Stimulated activated CD4-positive, alpha-beta T cell treated with anti-CD3 and anti-CD28 coated beads, Interleukin-15, amount 100 ng/mL, for 1 hour (primary cell): ENCODE measurements at regions not wholly inside any gene's neighbourhood (a gene's known extent, or its start where the extent isn't known, plus 50 kb on each side); places are given as distances from the start of the nearest gene placed in this dataset.
"Not testable (repeated sequence)": the region's sequence is repeated elsewhere in the genome, so short reads cannot be mapped to it uniquely, and the experiment has no call there.

ENCODE experiments used
- DNase-seq, 2 donors: peaks; one replicate each; pipeline ENCODE4 v3.0.0-alpha.2; 2020; ENCODE audit warnings: low read depth in 1 of 2, low spot score in 1 of 2

DNA sequence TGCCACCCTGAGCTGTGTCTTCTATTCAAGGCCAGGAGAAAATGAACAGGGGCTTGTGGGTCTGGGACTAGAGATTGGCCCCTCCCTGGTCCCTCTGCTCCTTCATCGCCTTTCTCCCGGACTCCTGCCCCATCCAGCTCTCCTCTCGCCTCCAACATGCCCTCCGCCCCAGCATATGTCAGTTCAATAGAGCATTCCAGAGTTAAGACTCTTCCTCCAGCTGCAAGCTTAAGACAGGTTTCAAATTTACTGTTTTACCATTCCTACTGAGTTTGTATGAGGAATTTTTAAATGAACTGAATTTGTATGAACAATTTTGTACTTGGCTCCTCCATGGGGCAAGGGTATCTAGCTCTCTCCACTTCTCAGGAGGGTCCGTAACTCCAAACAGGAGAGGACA lies 195.6 kb downstream of the TBC1D2B start:
- no peak for DNase-seq

DNA sequence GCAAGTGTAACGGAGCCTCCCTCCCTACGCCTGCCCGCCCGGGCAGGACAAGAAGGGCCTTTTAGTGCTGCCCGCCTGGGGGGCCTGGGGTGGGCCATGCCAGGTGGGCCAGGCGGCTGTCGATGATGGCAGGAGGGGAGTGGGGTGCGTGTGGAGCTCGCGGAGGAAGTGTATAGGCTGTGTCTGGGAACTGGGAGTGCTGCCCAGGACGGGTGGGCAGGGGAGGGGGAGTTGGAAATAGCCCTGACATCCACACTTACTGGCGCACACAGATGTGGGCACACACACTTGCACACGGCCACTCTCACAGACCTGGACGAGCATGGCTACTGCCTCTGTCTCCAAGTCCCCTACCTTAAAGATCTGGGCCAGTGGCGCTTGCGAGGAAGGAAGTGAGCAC lies 196.0 kb downstream of the TBC1D2B start:
- not testable (repeated sequence) for DNase-seq

DNA sequence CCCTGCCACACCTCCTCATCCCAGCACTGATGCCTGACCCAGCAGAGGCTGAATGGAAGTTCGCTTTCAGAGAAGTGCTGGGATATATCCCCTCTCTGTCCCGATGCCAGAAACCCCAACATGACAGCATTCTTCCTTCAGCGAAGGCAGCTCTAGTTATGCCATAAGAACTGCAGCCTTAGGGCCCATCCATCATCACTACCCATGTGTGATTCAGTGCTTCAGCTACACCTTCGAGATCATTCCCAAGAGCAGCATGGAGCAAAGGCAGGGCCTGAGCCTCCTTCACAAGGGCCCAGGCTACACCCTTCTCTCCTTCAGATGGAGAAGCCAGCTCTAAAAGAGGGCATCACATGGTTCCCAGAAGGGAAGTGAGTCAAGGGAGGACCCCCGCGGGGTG lies 198.0 kb downstream of the TBC1D2B start:
- DNase-seq: not testable (repeated sequence)

DNA sequence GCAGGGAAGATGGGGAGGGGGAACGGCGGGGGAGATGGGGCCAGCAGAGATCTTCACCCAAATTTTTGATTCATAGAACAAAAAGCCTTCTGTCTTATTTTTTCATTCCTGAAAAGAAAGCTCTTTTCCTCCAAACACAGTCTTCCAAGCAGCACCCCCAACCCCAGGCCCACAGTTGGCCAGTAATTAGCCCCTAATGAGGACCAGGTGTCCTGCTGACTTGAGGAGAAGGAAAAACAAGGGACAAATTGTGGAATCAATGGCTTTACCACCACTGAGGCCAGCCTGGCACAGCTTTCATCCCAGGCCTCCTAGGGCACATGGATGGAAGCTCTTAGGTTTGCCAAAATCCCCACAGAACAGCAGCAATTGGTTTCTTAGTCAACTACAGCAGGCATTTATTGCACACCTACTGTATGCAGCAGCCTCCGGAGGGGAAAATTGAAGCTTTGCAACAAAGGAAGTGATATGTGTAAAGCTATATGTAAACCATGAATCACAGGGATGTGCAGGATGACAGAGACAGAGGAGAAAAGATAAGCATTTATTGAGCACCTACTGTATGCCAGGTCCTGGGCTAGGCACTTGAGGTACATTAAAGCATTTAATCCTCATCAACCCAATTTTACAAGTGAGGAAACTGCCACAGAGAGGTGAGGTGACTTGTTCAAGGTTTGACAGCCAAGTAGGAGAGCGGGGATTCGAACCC lies 199.5 kb downstream of the TBC1D2B start:
- DNase-seq: no peak

DNA sequence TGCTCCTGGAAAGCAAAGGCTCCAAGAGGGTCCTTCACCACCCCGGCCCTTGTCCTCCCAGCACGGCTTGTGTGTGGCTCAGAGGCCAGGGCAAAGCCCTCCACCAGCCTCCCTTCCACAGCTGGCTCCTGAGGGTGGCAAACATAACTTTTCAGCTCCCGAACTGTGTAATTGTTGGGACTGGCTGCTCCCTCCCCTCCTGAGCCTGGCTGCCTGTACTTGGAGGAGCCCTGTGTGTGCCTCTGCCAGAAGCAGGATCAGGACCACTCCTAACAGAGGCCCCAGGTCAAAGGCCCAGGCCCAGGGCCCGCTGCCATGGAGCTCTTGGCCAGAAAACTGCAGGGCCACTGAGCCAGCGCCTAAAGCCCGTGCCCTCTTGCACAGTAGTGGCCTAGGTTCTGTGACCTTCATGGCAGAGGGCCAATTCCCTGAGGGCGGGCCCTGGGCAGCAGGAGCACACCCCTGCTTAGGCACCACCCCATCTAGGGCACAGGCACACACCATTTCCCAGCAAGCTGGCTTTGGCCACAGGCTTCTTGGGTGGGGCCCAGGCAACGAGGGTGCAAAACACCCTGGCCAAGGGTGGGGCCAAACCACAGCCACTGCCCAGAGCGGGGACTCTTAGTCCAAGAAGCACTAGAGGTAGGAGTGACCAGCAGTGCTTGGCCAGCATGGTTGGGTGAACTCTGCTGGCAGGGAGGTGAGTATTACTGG lies 201.2 kb downstream of the TBC1D2B start:
- not testable (repeated sequence) for DNase-seq

DNA sequence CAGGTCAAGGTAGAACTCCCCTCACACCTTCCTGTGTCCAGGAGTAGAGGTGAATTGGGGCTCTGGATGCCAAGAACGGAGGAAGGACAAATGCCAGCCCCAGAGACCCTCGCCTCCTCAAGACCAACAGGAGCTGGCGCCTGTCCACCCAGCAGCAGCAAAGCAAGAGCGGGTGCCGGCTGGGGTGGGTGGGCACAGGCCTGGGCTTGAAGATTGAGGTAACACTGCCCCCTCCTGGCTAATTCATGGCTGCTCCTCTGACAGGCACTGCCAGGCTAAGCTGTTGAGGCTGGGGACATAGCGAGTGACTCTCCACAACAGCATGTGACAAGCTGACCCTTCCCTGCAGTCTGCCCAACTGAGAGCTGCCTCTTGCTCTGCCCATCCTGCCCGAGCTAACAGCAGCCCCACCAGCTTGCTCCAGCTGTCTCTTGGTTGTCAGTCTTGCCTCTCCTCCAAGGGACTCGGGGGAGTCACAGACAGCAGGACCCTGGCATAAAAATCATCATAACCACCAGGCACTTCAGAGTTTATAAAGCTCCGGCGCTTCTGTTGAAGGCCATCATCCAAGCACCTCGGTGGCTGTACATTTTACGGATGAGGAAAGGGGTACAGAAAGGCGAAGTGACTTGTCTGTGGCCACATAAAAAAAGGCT lies 202.3 kb downstream of the TBC1D2B start:
- DNase-seq: not testable (repeated sequence)

DNA sequence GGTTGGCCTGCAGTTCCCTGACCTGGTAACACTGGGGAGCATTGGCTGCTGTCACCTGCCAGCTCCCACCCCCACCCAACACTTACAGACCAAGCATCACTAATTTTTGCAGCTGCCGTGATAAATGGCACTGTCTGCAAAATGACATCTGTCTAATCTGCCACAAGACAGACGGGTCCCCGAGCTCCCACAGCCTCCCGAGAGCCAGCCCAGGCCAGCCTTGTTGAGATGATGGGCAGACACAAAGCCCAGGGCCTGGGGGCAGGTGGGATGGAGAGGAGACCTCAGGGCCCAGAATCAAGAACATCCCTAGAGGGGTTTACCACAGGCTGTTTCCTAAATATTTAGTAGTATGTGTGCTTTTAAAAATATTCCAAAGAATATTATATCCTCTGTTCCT lies 203.4 kb downstream of the TBC1D2B start:
- no peak for DNase-seq

DNA sequence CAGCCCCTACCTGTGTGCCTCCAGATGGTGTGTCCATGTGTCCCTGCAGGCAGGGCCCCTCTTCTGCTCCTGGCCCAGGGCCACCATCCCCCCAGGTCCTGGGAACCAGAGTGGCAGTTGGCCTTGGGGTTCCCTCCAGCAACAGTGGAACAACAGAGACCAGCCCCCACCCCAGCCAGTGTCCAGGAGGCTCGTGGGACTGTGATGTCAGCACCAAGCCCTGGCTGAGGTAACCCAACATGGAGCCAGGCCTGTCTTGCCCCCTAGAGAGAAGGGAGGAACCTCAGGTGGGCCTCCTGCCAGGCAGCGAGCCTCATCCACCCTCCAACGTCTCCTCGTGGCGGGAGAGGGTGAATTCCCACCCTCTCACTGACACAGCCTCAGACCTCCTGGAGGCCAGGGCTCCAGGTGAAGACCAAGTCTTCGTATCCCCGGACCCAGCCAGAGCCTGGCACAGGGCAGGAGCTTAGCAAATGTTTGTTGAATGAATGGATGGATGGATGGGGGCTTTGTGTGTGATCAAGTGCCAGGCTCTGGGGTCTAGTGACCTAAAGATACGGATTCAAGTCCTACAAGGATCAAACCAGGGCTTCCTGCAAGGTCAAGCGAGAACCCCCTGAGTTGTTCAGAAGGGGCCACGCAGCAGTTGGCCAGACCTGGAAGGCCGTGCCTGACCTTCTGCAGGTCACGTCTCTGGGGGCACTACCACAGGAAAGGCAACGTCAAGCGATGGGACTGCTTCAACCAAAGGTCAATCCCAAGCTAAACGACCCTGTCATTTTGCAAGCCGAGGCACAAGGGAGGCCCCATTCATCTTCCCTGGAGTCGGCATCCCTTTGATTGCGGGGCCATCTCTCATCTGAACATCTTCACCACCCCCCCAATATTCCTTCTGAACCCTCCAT lies 204.7 kb downstream of the TBC1D2B start:
- DNase-seq: not testable (repeated sequence)

DNA sequence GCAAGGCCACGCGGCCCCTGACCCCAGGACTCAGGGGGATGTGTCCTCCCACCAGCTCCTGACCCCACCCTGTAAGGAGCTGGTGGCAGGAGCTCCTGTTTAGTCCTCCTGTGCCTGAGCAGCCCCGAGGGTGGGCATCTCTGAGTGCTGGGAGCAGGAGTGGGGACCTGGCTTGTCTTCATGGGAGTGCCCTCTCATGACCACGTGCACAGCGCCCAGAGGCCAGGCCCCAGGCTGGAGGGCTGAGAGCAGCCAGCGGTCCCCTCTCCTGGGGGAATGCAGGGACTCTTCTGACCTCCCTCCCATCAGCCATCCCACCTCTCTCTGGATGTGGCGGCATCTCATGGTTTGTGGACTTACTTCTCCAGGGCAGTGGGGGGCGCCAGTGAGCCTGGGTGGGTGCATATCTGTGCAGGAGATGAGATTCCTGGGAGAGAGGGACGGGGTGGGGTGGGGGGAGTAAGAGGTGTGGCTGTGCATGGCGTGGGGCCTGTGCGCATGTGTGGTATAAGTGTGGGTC lies 205.6 kb downstream of the TBC1D2B start:
- DNase-seq: no peak

DNA sequence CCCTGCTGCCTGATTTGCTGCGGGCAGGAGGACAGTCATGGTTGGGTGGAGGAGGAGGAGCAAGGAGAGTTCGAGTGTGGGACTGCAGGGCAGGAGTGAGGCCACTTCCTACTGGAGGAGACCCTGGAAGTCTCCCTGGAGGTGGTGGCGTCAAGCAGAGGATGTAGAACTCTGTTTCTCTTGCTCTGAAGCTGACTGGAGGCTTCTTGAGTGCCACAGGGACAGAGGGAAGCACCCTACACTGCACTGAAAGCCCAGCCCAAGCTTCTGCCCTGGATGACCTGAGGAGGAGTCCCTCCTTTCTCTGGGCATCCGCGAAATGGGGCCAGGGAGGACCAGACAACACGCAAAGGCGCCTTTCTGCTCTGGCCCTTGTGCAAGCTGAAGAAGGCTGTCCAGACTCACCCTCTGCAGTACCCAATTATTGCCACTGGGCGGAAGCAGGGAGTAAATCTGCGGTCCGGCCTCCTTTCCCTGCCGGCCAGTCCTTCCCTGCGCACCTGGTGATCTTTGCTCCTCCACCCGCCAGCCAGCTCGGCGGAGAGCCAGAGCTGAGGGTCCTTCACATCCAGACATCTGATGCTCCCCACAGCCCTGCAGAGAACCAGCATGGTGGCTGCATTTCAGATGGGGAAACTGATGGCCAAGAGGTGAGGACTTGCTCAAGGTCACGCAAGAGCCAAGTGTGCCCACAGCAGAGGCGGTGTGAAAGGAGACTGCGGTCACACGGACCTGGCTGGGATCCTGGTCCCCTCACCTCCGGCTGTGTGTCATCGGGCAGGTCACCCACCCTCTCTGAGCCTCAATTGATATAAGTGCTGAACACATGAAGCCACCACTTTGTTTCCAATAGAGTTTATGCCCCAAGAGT lies 207.1 kb downstream of the TBC1D2B start:
- no peak for DNase-seq

DNA sequence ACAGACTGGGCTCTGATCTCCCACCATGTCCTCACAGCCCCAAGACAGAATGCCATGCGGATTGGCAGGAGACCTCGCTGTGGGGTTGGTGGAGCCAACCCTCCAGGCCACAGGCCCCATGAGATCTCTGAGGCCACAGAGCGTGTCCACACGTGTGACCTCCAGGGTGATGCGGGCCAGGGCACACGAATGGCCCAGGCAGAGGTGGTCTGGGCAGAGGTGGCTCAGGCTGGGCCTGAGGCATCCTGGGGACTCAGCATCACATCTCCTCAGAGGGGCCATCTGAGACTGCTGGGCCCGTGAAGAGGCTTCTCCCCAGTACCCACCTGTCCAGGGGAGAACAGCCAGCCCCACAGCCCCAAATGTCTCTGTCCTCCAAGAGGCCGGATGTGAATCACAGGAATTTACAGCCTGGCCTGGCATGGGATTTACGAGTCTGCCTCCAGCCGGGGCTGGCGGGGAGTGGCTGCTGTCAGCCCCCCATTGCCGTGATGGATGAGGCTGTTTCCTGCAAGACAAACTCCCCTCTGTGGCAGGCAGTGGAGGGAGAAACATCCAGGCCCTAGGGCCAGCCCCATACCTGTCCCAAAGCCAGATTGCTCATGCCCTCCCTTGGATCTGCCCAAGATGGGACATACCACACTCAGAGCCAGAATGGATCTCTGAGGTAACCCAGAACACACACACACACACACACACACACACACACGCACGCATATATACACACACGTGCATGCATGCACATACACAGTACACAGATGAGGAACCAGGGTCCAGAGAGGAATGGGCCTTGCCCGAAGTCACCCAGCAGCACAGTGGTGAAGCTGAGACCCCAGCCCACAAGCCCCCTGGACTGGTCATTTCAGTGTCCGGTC lies 208.3 kb downstream of the TBC1D2B start:
- DNase-seq: no peak

DNA sequence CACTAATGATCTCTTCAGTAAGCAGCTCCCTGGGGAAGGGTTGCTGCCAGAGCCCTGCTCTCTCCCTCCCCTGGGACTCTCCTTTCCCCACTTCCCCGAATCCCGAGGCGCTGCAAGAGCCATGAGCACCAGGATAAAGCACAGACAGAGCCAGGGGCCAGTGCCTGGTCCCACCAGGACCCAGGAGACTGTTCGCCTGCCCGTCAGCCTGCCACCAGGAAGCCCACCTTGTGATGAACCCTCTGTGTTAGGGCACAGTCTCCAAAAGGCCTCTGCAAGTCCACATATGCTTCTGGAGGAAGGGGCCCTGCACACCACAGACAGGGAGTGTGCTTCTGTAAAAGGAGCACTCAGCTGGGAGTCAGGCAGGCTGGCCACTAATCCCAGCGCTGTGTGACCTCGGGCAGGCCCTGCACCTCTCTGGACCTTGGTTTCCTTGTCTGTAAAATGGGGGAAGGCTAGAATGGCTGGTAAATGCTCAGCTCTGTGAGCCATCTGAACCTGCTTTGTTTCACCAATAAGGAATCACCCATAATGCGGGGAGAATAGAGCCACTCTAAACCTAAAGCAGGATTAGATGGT lies 209.4 kb downstream of the TBC1D2B start:
- not testable (repeated sequence) for DNase-seq

DNA sequence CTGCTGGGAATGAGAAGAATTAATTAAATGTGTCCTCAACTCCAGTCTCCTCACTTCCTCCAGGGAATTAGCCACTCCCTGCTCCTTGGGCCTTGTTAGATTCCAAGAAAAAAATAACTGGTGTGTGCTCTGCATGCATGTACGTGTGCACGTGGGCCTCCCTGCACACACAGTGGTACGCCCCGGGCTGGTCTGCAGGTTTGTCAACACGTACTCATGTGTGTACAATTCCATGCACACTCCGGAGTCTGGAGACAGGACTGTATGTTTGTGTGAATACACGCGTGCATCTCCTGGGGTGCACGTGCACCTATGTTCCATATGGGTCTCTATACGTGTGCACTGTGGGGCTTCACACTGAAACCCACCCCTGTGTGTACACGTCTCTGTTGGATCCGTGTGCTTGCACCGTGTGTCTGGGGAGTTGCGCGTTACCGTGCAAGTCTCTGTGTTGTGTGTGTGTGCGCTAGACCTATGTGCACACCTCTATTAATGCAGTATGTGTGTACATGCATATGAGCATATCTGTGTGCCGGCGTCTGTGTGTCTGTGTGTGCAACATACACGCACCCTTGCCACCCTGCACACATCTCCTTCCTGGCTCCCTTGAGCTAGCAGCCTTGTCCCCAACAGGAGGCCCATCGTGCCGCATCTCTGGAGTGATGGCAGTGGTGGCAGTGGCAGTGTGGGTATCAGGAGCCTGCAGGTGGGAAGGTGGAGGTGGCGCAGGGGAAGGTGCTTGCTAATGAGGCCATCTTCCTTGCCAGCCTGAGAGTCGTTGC lies 210.1 kb downstream of the TBC1D2B start:
- DNase-seq: no peak

DNA sequence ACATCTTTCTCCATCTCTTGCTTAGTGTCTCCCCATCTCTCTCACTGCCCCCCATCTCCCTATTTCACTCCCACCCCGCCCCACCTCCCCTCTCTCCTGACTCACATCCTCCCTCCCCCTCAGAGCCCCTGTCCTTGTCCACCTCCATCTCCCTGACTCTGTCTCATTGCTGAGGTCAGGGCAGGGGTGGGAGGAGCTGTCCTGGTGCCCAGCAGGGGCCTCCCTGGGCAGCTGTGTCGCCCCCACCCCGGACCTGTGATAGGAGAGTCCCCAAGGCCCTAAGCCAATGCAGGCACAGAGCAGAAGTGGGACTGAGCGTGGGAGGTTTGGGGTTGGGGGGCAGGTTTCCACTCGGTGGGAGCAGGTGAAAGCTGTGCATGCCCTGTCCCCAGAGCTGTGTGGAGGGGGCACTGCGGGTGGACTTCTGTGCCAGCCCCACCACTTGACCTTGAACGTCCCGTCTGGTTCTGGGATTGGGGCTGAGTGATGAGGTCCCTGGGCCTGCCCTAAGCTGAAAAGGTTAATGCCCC lies 210.8 kb downstream of the TBC1D2B start:
- no peak for DNase-seq

DNA sequence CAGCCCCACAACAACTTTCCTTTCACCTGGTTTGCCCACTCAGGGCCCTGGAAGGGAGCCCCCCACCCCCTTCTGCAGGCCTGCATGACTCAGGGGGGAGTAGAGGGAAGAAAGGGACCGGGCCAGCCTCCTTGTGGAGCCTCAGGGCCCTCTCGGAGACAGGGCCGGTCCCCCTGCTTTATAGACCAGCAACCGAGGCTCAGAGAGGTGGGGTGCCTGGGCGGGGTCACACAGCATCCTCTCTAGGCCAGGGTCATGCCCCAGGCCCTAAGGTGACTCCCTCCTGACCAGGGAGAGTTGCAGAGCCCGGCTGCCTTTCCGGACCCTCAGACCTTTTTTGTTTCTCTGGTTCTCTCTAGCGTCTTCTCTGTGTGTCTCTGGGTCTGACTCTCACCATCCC lies 211.3 kb downstream of the TBC1D2B start:
- DNase-seq: no peak

DNA sequence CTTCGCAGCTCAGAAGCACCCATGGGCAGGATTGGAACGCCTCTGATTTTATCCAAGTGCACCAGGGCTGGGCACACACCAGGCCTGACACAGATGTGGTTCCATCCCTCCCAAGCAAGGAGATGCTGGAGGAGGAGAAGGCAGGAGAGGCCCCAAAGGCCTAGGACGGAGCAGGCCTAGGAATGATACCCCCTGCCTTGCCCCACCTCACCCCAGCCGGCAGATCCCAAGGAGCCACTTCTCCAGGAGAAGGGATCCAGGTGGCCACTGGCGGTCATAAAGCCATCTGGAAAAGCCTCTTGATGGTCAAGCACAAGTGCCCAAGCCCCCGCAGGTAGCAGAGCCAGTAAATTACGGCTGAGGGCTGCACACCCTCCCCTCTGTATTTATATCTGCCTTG lies 211.8 kb downstream of the TBC1D2B start:
- DNase-seq: no peak

DNA sequence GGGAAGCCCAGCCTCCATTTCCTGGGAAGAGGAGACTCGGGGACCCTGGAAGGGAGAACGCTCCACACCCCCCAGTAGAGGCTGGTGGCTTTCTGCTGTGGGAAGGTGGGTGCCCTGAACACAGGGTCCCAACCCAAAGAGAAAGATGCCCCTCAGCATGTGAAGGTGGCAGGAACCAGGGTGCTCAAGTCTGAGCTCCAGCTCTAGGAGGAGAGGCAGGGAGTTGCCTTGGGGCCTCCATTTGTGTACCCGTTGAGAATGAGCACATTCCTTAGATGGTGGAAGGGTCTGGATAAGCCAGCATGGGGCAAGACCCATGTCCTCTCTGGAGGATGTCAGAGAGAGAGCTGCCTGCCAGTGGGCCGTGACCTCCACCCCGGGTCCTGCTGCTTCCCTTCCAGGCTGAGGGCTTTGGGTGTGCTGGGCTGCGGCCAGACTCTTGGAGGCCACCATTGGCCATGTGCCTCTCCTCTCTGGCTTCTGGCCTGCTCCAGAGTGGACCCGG lies 212.4 kb downstream of the TBC1D2B start:
- DNase-seq: no peak
